GM19468 (cell line): ENCODE measurements at regions not wholly inside any gene's neighbourhood (a gene's known extent, or its start where the extent isn't known, plus 50 kb on each side); places are given as distances from the start of the nearest gene placed in this dataset.

ENCODE experiments used
- ATAC-seq: cut with Tn5 transposase; IDR thresholded peaks from one replicate; pipeline ENCODE4 v1.9.1; 2021; ENCODE audit warnings: mild to moderate bottlenecking, moderate library complexity, moderate number of reproducible peaks; ENCODE audit not compliant: unreplicated experiment; ENCODE audit errors: extremely low read depth

DNA sequence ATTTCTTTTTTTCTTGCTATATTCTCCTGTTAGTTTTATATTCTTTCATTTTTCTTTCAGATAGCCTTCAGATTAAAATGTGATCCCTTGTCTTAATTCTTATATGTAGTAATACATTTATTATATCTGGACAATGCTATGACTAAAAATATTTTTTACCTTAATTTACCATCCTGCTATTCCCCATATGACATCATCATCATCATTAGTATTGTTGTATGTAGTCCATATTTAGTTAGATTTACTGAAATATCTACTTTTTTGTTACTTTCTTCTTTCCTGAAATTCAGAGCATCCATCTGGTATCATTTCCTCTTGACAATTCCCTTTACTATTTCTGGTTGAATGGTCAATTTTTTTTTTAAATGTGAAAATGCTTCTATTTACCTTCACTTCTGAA is 951.6 kb upstream of the POU3F3 start:
- no peak for ATAC-seq

DNA sequence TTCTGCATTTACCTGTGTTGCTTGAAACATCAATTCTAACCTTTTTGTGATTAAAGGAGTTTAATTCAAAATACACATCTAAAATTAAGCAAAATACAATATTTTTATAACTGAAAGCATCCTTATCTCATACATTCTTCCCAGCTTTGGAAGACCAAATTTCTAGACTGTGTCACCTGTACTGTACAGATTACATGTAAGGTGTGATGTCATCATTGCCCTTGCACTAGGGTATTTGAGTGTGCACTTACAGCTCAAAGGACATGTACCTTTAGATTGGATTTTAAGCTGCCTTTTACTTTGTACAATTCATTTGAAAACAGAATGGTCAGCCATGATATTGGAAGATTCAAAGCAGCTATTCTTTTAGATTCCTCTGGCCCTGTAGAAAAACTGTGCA is 932.8 kb upstream of the POU3F3 start:
- no peak for ATAC-seq

DNA sequence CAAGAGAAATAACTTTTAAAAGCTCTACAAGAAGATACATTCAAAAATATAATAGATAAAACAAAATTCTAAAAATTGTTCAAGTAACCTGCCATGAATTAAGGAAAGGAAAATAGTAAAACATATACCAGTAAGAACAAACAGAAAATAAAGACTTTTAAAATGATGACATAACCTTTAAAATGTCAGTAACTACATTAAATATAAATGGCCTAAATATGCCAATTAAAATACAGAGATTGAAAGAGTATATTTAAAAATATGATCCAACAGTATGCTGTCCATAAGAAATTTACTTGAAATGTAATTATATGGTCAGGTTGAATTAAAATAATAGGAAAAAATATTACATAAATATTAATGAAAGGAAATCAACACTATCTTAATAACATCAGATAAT is 911.7 kb upstream of the POU3F3 start:
- no peak for ATAC-seq

DNA sequence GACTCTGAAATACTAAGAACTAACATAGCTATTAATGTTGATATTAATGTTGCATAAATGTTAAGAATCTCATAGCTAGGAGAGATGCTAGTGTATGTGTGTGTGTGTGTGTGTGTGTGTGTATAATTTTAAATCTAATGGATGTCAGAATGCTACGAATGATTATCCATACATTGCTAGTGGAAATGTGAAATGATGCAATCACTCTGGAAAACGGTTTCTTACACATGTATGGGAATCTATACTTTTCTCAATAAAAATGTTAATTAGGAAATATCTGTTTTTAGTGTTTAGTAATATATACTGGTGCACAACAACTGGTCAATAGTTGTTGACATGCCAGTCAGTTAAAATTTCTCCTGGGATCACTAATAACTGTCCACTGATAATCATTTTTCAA is 908.8 kb upstream of the POU3F3 start:
- ATAC-seq: no peak

DNA sequence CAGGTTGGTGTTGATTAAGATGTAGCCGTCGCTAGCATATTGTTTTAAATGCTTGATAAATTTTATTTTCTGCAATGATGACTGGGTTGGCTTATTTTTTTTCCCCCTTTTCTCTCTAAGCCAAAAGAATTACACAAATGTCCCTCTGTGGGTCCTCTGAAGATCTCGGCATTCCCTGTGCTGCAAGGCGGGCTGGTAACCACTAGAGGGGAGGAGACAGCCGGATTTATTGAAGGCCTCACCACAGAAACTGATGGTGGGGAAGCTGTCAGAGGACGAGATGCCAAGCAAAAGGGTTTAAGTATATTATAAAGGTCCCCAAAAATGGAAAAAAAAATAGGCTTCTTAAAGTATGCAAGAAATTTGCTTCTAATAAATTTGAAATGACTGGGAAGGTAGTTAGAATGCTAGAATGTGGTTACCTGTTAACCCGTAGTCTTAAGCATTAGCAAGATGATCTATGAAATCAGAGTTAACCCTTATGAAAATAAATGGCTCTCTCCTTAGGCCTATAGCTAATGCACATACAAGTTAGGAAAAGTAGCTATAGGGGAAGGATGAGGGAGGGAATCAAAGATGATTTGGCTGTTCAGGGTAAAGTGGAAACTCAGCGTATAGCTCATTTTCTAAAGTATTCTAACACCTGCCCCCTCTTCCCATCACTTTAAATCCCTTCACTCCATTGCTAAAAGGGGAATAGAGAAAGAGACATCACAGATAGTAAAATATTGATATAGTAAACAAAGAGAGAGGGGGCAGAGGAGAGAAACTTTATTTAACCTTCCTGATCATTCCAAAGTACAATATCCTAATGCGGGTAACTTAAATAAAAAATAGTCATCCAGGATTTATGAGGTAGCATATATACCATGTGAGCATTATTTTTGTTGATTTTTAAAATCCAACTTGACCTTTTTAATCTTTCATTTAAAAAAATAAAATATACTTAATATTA is 894.5 kb upstream of the POU3F3 start:
- no peak for ATAC-seq

DNA sequence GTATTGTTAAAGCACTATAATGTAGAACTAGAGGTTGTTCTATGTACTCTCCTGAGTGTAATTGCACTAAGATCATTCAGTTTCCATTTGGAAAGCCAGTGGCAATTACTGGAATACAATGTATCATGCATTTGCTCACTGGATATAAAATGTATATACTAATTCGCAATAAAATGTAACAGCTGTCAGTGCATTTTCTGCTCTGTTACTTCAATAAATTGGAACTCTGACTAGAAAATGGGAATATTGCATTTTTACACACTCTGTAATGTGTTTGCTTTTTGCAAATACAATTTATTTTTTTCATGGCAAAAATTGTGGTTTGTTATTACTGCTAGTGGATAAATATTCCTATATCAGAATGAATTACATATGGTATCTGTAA is 893.8 kb upstream of the POU3F3 start:
- ATAC-seq: no peak

DNA sequence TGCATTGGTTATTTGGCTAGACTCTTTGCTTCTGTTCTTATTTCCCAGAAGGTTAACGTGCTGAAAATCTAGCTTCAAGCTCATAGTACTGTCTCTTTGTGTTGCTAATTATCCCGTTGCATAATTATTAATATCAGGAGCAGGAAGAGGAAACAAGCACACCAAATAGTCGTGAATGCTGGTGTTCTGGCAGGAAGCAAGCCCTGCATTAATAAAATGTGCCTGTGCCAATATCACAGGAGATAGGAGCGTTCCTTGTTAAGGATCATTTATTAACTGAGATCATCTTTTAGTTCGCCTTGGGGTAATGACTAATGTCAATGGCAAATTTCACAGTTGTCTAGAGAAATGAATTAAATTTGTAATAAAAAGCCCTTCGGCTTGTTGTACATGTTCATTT is 893.0 kb upstream of the POU3F3 start:
- no peak for ATAC-seq

DNA sequence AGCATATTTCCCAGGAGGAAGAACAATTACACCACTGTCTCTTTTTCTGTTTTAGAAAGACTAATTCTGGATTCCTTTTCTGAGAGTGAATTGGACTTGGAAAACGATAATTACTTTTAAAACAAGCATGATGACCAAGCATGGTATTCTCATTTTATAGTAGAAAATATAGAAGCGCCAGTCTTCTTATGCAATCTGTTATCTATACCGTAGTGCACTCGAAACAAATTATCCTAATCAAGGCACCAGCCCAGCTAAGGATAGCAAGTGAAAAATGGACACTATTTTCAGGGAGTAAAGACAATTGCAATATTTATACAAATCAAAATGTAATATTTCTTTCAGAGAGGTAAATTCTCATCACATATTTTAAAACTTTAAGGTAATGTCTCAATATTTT is 892.1 kb upstream of the POU3F3 start:
- no peak for ATAC-seq

DNA sequence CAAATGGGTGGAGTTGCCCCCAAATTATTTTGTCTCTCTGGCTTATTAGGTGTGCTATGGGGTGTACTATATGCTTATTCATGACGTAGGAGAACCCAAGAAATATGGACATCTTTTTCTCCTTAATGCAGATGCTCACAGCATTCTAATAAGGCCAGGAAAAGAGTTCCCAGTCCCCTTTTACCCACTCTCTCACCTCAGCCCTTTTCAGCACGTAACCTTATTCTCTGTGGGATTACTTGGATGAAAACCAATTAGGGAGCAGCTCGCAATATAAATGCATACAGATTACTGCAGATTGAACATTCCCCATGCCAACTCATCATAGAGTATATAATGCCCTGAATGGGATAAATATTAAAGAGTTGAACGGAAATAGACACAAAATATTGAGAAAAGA is 891.2 kb upstream of the POU3F3 start:
- ATAC-seq: no peak

DNA sequence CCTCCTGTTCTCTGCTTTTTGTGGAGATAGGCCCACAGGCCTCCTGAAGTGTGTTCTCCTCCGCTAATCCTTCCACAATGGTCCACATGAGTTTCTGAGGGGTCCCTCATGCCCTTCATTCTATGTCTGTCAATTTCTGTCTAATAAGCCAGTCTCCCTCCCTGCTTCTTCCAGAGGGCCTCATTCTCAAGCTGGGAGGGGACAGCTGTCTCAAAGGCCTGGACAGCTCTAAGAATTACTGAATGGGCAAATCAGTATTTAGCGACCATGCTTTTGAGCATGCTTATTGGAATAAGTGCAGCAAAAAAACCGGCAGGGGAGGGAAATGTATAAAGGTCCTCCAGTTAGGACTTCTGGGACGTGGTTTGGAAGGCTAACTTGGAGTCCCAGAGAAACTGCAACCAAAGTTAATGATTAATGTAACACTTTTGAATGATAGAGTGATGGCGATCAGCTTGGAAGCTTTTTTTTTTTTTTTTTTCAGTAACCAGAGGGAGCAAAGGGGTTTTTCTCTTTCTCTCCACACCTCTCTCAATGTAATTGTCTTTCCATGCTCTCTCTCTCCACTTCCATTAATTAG is 890.7 kb upstream of the POU3F3 start:
- ATAC-seq: no peak

DNA sequence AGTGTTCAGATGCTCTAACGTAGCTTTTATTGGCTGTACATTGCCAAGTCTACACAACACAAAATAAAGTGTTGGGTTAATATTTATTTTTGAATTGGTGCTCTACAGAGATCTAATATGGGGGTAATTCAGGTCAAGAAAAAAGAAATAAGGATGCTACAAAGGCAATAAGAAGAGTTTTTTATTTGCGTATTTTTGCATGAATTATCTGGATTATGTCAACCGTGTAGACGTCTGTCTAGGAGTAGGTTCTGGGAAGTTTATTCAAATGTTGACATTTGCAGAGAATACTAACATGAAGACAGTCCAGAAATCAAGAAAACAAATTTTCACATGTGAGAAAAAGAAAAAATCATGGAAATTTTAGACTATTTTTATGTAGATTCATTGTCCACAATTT is 876.7 kb upstream of the POU3F3 start:
- no peak for ATAC-seq

DNA sequence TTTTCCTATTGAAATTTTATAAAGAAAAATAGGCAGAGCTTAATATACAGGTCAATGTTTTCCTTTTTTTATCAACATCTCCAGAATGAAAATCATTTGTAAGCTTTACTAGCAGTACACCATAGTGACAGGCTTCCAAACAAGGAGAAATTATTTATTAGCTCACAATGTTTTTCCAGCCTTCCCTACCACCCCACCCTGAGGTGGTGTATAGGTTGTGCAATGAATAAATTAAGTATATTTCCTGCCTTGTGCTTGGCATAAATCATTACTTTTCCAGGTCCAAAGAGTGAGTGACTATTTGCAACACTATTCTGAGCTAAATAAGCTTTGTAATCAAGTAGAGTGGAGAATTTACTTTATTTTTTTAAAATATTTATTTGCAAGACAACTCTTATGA is 876.2 kb upstream of the POU3F3 start:
- ATAC-seq: no peak

DNA sequence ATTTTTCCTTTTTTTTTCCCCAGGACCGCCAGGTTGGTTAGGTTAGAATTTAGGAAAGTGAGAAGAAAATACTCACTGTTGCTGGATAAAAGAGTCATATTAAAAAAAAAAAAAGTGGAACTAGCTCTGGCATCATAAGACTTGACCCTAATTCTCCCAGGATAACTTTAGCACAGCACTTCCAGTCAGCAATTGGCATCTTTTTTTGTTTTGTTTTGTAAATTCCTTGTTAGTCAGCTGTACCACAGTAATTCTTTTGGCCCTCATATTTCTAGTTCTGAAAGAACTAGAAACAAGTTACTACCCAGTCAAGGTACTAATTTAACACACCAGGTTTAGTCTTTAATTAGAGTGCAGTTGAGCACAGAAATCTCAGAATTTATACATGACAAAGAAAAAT is 873.5 kb upstream of the POU3F3 start:
- ATAC-seq: no peak

DNA sequence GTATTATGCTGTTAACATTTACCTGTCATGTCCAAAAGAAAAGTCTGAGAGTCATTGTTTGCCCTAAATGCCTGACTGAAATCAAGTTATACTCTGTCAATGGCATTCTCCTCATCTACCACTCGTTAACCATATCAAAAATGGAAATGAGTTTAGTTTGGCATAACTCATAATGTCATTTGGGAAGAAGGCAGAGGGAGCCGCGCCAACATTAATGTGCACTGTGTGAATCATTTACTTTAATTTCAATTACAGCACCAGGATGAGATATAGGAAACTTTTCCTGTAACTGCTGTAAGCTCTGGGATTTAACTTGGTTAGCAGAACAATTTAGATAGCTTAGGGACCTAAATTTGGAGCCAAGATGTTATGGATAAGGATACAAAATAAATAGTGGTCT is 871.2 kb upstream of the POU3F3 start:
- ATAC-seq: no peak

DNA sequence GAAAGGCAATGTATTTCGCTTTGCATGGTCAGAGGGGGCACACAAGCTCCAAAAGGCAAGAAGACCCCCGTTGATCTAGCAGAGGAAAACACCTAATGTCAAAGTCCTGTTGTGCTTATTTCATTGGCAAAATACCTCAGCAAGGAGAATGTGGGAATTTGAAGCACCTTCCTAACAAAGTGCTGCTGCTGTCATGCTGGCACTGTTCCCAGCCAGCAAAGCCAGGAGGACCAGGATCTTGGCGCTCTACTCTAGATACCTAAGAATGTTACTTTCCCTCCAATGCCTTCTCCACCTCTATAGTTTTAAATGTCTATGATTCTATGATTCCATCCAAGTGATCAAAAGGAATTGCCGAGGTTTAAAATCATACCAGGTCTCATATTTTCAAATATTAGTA is 867.9 kb upstream of the POU3F3 start:
- ATAC-seq: no peak

DNA sequence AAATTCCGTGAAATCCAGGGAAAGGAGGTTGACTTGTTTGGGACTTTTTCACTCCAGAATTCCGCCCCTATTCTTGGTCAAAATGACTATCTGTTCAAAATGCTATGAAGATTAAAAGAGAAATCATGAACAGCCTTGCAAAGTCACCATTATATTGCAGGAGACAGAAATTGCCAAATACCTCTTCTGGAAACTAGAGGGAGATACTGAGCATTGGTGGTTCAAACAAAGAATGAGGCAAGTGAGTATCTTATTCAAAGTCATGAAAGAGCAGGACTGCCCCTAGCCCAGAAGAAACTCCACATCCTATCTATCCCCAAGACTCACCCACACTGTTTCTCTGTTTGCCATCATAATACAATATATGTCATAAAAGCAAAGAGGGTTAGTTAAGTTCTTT is 862.3 kb upstream of the POU3F3 start:
- no peak for ATAC-seq

DNA sequence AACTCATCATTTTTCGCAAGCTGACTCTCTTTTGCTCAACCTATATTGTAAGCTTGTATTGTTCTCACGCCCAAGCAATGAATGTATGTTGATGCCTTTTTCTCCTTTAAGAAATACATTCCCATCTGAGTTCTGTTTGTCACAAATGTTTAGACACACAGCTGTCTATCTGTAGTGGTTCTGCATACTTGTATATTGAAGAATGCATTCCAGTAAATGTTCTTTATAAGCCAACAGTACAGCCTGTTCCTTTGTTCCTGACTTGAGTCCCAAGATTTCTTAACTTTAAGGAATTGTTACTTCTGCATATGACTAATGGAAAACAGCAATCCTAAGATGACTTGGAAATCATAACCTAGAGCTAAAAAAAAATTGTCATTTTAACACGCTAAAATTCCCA is 849.1 kb upstream of the POU3F3 start:
- no peak for ATAC-seq

DNA sequence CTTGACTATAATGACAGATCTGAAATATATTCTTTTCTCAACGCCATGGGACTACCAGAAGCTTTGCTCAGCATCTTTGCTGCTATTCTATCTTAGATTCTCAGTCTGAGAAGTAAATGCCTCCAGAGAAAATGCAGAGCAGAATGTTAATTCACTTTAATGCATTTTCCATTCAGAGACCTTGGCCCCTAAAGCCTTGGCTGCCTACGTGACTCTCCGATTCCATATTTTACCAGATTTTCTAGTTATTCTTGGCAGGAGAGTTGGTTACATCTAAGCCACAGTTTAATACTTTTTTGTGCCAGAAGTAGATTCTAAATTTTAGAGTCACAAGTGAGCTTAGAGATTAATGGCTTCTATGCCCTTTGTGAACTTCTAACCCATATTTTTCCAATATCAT is 837.1 kb upstream of the POU3F3 start:
- no peak for ATAC-seq

DNA sequence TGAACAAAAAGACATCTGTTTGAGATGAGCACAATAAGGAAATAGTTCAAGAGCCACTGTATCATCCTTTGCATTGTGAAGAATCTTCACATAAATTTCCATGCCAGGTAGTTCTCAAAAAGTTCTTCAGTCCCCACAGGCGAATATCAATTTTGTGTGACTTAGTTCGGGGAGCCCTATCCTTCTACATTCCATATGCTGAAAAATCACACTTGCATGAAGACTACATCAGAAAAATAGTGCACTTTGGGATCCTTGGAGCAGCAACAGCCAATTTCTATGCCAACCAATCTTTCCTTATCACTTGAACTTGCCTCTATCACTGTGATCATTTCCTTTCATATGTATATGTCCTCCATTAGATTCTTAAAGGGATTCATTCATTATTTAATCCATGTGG is 830.6 kb upstream of the POU3F3 start:
- ATAC-seq: no peak

DNA sequence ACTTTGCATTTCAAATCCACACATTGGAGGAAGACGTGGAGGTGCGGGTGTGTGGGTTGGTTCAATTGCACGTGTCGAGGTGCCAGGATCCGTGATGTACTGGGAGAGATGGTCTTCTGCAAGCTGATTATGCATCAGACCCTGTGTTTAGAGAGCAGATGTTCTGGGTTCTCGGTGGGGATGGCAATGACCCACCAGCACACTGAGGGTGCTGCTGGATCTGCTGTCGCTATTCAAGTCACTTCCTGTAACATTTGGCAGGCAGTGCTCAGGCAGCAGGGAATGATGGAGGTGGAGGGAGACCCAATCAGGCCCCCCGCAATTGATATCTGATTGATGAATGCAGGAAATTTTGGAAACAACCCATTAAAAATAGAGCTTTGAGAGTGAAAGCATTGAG is 830.1 kb upstream of the POU3F3 start:
- no peak for ATAC-seq

DNA sequence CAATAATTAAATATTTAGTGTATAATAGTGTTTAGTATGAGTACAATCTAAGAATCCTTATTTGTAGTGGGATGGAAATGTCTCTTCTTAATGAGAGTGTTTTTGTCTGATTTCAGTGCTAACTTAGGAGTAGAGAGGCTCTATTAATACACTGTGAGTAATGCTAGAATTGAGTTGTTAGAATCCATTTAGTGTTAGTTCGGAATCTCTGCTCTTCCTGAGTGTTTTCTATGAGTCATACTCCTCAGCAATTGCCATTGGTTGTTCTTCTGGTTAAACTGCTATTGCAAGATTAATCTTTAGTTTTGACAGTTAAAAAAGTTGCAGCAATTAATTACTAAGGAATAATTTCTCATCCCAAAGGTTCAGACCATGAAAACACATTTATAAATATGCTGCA is 828.6 kb upstream of the POU3F3 start:
- no peak for ATAC-seq

DNA sequence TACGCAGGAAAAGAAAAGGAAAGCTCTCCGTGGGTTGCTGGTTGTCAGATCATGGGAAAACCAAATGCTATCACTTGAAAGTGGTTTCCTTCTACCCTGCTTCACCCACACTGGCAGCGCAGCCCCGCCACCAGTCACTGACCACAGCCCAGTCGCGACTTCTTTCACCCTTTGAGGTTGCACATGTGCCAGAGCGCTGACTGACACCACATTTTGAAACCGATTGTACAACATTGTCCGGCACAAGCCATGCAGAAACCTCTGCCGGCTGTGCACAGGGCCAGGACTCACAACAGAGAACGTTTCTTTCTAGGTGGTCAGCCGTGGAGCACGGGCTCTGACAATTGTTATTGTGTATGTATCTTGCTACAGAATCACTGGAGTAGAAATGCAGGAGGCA is 827.2 kb upstream of the POU3F3 start:
- ATAC-seq: no peak
